ENCODE measurements at regions not wholly inside any gene's neighbourhood (a gene's known extent, or its start where the extent isn't known, plus 50 kb on each side); places are given as distances from the start of the nearest gene placed in this dataset.

- DNase-seq (ENCODE audit: insufficient read length, low spot score) = no peak
- FAIRE-seq = no peak
- TF ChIP-seq, protein P1, sequence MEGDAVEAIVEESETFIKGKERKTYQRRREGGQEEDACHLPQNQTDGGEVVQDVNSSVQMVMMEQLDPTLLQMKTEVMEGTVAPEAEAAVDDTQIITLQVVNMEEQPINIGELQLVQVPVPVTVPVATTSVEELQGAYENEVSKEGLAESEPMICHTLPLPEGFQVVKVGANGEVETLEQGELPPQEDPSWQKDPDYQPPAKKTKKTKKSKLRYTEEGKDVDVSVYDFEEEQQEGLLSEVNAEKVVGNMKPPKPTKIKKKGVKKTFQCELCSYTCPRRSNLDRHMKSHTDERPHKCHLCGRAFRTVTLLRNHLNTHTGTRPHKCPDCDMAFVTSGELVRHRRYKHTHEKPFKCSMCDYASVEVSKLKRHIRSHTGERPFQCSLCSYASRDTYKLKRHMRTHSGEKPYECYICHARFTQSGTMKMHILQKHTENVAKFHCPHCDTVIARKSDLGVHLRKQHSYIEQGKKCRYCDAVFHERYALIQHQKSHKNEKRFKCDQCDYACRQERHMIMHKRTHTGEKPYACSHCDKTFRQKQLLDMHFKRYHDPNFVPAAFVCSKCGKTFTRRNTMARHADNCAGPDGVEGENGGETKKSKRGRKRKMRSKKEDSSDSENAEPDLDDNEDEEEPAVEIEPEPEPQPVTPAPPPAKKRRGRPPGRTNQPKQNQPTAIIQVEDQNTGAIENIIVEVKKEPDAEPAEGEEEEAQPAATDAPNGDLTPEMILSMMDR (IDR thresholded peaks at IDR 0.05; ENCODE audit: insufficient read depth, missing control alignments) = no peak
Observed at GRCh38 chr5:97591781-97592180, 408.7 kb upstream of the RIOK2 start.

GRCh38 chr5:97600486-97600885 lies 417.4 kb upstream of the RIOK2 start:
- FAIRE-seq = no peak
- TF ChIP-seq, protein P1 (IDR thresholded peaks at IDR 0.05; ENCODE audit: insufficient read depth, missing control alignments) = no peak
- DNase-seq (ENCODE audit: insufficient read length, low spot score) = no peak

DNA sequence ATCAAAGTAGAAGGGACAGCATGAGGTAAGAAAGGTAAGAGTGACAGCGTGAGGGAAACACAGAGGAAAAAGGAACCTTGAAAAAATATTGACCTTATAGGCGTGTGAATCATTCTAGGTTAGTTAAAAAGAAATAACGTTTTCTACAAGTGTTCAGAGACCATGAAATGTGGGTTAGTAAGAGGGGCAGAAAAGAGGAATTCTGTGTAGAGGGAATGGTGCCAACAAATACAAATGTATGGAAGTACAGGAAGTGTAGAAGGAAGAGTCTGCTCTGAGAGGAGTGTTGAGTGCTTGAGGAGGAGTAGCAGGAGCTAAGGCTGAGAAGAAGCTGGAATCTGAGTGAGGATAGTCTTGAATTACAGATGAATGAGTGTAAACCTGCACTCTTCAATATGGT lies 418.6 kb upstream of the RIOK2 start:
- TF ChIP-seq, protein P1 (IDR thresholded peaks at IDR 0.05; ENCODE audit: insufficient read depth, missing control alignments) = no peak
- DNase-seq (ENCODE audit: insufficient read length, low spot score) (no peak), FAIRE-seq (no peak)

DNA sequence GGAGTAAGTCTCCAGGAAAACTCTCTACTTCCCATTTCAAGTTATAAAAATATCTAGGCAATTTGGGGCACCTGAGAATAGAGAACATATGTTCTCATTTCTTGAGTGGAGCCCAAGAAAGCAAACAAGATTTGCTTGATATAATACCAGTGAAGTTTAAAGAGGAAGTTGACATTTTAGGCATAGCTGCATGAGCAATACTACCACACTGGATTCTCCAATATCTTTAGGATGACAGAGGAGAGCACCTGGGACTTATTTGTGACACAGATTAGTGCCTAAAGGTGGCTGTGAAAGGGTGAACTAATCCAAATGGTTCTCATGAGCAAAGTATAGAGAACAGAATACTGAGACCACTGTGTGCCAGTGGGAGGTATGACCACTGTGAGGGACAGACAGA lies 423.5 kb upstream of the RIOK2 start:
- no peak for FAIRE-seq
- DNase-seq (ENCODE audit: insufficient read length, low spot score) = no peak
- TF ChIP-seq, protein P1 (IDR thresholded peaks at IDR 0.05; ENCODE audit: insufficient read depth, missing control alignments) = no peak

- TF ChIP-seq, protein P1 (IDR thresholded peaks at IDR 0.05; ENCODE audit: insufficient read depth, missing control alignments) = no peak
- FAIRE-seq (no peak), DNase-seq (ENCODE audit: insufficient read length, low spot score) (no peak)
Observed at GRCh38 chr5:97608501-97608900, 425.5 kb upstream of the RIOK2 start.

DNA sequence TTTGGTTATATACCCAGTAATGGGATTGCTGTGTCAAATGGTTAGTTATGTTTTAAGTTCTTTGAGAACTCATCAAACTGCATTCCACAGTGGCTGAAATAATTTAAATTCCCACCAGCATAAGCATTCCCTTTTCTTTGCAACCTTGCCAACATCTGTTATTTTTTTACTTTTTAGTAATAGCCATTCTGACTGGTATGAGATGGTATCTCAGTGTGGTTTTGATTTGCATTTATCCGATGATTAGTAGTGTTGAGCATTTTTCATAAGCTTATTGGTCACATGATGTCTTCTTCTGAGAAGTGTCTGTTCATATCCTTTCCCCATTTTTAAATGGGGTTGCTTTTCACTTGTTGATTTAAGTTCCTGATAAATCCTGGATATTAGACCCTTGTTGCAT lies 435.7 kb upstream of the RIOK2 start:
- TF ChIP-seq, protein P1 (IDR thresholded peaks at IDR 0.05; ENCODE audit: insufficient read depth, missing control alignments) = no peak
- DNase-seq (ENCODE audit: insufficient read length, low spot score) (no peak), FAIRE-seq (no peak)

DNA sequence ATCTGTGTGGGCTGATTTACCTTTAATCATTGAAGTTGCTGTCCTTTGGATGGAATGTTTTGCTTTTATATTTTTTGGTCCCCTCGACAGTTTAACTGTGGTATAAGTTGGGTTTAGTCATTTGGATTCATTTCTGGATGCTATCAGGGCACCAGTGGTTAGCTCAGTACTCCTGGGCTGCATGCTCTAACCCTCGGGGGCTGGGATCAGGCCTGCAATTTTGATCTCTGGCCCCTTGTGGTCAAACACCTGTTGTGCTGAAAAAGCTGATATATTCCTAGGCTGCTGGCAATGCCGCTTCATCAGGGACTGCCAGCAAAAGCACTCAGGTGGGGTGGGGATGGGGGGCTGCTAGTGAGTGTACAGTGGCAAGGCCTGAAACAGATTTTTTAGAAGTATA lies 440.4 kb upstream of the RIOK2 start:
- no peak for DNase-seq (ENCODE audit: insufficient read length, low spot score)
- TF ChIP-seq, protein P1 (IDR thresholded peaks at IDR 0.05; ENCODE audit: insufficient read depth, missing control alignments) = no peak
- no peak for FAIRE-seq
